GM19324 (cell line): ENCODE measurements at regions not wholly inside any gene's neighbourhood (a gene's known extent, or its start where the extent isn't known, plus 50 kb on each side); places are given as distances from the start of the nearest gene placed in this dataset.

Experiments
- ATAC-seq: cut with Tn5 transposase; IDR thresholded peaks from one replicate; pipeline ENCODE4 v1.9.1; 2021; ENCODE audit warnings: mild to moderate bottlenecking, moderate library complexity; ENCODE audit not compliant: unreplicated experiment, low FRiP score

DNA sequence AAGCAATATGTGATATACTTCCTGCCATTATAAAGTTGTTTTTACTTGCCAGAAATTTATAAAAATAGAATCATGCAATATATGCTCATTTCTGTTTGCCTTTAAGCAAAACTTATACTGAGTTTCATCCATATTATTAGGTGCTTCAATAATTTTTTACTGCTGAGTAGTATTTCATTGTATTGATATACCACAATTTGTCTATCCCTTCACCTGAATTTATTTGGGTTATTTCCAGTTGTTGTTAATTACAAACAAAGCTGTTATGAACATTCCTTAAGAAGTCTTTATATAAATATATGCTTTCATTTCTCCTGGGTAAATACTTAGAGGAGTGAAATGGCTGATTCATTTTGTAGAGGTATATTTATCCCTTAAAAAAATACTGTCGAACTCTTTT lies 864.1 kb downstream of the HACE1 start:
- no peak for ATAC-seq

DNA sequence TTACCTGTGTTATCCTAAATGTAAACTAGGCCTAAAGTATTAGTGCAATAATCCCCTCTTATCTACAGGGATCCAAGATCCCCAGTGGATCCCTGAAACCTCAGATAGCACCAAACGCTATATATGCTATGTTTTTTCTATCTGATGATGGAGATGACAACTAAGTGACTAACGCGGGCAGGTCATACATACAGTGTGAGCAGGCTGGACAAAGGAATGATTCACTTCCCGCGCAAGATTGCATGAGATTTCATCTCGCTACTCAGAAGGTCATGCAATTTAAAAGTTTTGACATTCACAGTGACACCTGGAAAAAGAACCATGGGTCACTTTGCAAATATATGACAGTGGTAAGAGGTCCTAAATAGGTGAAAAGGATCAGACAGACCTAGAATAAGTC lies 875.9 kb downstream of the HACE1 start:
- ATAC-seq, result no peak

DNA sequence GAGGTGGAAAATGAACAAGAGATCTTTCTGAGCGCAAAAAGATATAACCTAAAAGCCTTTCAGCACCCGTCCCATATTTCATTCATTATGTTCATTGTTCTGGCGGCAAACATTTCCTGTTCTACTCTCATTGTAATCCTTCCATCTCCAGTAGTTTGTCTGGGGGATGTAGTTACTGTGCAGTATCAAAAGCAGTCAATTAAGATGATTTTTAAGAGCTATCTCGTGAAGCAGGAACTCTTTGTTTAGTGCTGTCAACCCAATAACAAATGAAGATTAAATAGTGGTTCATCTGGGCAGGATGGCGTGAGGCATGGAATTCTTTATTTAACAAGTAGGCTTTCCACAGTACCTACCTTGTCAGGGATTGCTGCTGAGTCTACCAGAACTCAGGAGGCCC lies 876.7 kb downstream of the HACE1 start:
- ATAC-seq, result no peak

DNA sequence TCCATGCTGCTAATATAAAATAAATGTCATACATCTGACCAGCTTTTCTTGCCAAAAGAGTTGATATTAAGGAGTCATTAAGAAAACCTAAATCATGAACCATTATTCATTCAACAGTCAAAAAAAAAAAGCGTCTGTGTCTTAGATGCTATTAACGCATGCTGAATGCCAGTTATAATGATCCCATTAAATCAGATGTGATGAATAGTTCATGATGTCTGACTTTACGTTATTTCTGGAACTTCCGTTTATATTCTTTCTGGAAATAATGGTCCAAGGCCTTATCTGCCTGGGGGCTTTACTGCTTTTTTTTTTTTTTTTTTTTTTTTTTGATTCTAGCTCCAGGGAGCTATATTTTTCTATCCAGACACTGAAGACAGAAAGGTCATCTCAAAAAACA lies 877.1 kb downstream of the HACE1 start:
- ATAC-seq, result no peak

DNA sequence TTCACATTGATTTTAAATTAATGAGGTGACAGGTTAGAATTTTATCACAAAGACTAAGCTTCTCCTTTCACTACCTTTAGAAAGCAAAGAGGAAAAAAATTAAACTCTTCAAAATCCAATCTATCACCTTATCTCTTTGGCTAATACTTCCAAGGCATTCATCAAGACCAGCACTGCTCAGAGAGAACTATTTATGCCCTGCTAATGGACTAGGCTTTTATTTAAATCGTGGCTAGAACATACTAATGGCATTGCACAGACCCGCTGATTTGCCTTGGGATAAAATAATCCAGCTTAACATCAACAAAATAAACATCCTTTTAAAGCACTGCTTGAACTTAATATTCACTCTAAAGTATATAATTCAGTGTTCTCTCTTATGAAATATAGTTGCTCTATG lies 880.4 kb downstream of the HACE1 start:
- no peak for ATAC-seq

DNA sequence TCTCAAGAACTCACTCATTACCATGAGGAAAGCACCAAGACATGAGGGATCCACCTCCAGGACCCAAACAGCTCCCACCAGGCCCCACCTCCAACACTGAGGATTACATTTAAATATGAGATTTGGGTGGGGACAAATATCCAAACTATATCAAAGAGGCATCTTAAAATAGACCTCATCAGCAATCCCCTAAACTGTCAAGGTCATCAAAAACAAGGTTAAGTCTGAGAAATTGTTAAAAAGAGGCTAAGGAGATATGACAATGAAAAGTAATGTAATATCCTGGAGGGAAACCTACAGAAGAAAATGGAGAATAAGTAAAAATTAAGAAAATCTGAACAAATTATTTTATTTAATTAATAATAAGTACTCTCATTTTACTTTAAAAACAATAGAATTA lies 922.3 kb downstream of the HACE1 start:
- no peak for ATAC-seq

DNA sequence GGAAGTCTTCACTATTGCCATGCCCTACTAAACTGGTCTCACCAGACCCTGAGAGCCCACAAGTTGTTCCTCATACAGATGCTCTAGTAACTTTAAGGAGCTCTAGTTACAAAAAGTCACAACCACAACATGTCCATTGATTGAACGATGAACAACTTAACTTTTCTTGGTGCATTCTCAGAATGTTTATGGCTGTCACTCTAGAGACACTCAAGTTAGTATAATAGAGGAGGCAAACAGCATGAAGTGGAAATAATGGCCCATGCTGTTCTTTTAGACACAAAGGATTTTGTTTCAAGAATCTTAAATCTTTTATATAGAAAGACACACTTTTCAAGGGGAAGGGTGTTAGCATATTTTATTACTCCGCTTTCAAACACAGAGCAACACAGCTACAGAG lies 934.4 kb downstream of the HACE1 start:
- ATAC-seq, result no peak

DNA sequence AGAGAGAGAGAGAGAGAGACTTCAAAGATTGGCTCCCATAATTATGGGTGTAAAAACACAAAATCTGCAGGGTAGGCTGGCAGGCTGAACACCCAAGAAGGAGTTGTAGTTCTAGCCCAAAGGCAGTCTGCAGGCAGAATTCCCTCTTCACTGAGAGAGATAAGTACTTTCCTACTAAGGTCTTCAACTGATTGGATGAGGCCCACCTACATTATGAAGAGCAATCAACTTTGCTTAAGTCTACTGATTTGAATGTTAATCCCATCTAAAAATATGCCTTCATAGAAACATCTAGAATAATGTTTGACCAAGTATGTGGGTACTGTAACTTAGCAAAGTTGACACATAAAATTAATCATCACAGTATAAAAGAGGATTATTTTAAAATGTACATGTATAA lies 949.7 kb downstream of the HACE1 start:
- no peak for ATAC-seq

DNA sequence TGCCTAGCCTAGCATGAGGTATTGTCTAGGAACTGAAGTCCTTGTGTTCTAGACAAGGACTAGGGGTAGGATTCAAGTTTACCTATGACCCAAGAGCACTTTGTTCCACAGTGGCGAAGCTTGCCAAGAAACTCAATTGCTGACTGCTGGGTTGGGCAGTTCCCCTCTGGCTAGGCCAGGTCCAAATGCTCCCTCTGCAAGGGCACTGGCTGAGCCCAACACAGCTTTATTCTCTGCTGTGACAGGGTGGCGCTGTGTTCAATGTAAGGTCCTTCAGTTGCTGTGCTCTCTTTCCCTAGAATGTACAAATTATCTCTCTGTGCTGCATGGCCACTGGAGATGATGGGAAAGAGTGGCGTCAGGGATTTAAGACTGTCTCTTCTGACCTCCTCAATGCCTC lies 950.8 kb downstream of the HACE1 start:
- ATAC-seq, result no peak

DNA sequence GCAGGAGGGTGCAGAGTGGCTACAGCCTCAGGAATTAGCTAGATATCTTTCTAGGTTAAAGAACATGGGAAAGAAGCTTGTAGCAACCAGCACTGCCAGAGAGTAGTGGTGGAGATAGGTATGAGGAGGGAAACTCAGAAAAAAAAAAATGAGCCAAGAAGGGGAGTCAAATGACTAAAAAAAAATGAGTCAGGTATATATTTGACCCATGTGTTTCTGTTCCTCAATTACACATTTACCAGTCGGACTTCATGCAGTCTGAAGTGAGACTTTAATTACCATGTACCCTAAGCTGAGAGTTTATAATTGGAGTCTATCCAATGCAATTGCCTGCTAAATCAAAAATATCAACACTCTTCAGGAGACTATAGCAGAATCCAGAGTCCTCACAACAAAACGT lies 964.6 kb downstream of the HACE1 start:
- ATAC-seq, result no peak

DNA sequence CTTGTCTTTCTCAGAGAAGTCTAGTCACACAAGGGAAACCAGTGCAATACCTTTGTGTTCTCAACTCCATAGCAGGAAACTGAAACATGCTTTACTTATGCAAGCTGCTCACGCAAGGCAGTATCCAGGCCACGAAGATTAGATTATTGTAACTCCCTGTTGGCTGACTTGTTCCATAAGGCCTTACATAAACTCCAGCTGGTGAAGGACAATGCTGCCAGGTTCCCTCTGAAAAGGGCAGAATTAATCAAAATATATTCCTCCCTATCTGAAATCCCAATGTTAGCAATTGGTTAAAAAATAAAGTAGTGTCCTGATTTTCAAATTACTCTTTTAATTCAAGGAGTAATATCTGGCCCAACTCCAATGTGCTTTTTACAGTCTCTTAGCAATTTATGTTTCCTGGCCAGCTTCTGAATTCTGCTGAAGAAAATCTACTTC lies 966.6 kb downstream of the HACE1 start:
- ATAC-seq, result no peak

DNA sequence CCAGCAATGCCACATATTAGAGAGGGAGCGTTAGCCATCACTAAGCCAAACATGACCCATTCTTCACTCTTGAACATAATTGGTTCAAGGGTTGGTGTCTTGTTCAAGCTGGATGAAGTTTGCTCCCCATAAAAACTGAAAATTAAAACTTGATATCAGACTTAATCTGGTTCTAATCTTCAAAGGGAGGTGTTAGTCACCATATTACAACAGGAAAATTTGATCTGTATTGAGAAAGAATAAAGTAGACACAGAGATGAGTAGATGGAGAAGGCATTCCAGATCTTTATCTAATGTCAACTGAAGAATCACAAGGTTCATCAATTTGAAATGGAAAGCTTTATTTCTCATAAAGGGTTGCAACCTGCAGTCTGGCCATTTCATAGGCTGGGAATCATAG lies 972.8 kb downstream of the HACE1 start:
- ATAC-seq, result no peak

DNA sequence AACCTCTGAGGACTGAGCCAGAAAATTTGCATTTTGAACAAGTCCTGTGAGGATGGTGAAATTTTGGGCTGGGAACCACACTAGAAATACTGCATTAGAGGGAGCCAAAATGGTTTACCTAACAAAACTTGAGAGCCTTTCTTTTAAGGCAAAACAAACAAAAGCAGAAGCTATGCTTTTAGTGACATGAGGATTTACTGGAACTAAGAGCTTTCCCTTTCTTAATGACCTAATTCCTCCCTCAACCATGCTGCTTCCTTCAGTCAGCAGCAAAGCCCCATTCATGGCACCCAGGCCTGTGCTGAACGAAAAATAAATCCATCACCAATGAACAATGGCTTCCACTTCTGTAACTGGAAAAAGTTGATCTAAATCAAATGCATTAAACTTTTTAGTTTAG lies 974.3 kb downstream of the HACE1 start:
- ATAC-seq, result no peak

DNA sequence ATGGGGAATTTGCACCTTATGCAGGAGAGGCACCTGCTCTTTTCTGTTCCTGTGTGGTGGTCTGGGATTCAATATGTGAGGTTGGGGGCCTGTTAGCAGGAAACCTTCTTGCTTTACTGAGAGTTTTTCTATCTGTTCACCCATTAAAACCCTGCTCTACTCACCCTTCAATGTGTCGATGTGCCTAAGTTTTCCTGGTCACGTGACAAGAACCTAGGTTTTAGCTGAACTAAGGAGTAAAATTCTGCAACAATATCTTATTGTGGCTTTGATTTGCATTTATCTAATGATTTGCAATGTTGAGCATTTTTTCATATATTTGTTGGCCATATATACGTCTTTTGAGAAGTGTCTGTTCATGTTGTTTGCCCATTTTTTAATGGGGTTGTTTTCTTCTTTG lies 979.9 kb downstream of the HACE1 start:
- ATAC-seq, result no peak

DNA sequence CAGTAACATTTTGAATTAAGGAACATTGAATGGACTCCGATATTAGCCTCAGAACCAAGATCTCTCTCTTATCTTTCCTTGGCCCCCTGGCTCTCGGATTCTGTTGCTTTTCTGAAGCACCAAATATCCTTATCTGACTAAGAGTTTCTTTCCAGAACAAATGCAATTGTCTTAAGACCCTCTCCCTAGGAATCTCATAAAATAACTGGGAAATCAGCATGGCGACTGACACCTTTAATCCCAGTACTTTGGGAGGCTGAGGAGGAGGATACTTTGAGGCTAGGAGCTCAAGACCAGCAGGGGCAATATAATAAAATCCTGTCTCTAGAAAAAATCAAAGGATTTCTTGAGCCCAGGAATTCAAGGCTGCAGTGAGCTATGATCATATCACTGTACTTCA lies 984.5 kb downstream of the HACE1 start:
- no peak for ATAC-seq

DNA sequence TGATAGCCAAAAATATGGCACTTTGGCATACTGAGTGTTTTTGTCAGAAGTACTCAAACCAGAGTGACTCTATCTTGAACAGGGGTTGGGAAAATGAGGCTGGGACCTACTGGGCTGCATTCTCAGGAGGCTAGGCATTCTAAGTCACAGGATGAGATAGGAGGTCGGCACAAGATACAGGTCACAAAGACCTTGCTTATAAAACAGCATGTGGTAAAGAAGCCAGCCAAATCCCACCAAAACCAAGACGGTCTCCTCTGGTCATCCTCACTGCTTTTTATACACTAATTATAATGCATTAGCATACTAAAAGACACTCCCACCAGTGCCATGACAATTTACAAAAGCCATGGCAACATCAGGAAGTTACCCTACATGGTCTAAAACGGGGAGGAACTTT lies 985.1 kb downstream of the HACE1 start:
- ATAC-seq, result no peak

DNA sequence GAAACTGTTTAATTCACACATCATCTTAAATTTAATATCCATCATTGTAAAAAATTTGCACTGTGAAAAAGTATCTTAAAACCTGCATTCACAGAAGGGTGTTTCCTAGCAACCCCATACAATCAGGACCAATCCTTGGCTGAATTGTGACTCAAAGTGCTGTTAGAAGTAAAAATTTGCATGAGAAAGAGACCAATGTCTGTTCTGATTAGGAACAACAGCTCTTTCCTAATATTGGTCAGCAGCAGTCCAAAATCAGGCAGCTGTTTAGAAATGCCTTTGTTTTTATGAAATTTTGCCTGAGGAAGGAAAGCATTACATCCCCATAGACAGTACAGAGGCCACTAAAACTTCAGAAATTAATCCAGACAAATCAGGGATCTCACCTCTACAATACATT lies 987.0 kb downstream of the HACE1 start:
- ATAC-seq, result no peak

DNA sequence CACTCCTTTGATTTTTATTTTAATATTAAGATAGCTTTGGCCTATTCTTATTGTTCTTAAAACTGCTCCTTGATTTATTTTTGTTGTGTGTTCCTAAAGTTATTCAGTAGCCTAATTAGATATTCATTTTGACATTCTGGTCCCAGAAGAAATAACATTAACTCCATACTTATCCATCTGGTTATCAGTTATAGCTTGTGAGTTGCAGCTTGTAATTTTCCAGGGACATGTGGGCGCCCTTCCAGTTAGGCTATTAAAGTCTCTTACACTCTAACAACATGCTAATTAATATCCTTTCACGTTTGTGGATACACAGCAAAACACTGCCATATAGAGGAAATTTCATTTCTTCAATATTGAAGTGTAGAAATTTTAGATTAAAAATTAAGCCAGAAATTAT lies 987.5 kb downstream of the HACE1 start:
- no peak for ATAC-seq

DNA sequence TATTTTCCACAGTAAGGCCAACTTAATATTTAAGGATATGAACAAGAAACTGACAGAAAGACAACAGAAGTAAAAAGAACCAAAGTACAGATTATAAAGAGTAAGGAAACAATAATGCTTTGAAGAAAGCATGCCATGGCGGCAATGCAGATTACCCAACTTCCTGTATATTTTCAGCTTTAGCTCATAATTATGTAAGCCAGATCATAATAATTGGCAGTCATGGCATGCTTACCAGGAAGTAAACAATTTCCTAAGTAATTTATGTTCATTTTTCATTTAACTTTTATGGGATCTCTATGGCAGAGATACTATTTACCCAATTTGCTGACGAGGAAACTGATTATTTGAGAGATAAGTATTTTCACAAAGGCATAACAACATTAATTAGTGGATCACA lies 988.7 kb downstream of the HACE1 start:
- ATAC-seq, result no peak

DNA sequence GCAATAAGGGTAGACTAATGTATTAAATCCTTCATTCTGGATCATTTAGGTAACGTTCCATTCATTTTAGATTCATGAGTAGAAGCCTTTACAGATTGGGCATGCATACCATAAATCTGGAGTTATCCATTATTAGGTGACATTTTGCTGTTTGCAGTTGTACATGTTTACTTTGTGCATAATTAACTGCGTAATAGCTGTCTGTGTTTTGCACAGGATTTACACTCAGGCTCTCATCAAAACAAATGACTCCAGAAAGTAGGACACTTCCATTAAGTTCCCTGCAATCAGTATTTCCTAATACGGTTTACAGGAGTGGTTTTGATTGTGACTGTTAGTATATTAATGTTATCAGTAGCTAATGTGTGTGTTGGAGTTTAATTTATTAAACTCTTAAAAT lies 997.4 kb downstream of the HACE1 start:
- ATAC-seq, result no peak

DNA sequence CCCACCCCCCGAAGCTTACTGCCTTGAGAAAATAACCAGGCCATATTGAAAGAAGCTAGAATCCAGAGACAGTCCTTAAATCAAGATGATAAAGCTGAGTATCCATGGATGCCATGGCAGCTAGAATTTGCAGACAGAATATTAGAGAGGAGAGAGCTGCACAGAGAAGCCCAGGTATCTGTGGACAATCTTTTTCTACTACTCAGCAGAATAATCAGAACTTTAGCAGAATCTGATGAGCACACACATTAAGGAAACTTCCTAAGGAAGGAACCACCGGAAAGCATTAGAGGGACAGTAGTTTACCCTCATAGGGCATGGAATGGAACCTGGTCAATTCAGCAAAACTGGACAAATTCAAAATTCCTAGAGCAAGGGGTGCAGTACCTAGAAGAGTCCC lies 1001.7 kb downstream of the HACE1 start:
- ATAC-seq, result no peak

DNA sequence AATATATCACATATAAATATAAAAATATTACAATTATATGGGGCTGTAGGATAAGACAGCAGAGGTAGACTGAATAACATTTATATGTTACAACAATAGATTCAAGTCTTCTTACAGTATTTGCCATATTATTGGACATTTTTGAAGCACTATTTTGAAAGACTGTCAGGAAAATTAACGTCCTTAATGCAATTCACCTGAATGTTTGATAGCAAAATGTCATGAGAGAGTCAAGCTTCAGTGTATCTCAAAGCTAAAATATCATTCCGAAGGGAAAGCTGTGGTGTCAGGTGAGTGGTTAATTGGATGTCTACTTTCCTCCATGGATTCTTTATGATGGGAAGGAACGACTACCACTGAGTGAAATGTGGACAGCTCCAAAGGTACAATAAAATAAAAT lies 1004.0 kb downstream of the HACE1 start:
- no peak for ATAC-seq

DNA sequence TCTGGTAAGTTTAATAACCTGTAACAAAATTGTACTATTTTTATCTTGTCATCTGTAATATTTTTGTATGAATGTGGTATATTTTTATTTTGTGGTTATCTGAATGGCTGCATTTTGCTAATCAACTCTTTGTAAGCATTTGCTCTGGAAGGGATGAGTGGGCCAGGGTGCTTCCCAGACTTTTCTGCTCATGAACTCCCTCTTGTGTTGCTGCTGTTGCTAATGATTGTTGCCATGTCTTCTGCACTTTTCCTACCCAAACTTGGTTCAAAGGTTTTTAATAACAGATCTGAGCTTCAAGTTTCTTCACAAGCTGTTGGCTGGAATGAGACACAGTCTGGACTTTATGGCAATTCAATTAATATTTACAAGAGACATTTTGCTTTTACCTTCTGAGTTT lies 1005.7 kb downstream of the HACE1 start:
- ATAC-seq, result no peak

DNA sequence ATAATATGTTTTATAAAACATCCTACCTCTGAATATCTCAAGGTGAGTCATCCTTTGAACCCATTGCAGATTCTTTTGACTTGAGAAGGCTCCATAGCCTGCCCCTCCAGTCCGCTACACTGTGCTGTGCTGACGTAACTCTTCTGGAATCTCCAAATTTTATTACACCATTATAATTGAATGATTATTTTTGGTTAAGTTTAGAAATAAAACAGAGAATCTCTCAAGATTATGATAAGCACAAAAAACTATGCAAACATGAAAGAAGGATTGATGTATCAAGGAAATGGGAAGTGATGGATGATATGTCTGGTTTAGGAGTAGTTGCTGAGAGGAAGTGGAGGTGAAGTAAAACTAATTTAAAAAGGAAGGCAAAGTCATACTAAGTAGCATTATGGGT lies 1021.3 kb downstream of the HACE1 start:
- ATAC-seq, result no peak
